Psoas muscle (tissue), 7 donors: ENCODE measurements at regions not wholly inside any gene's neighbourhood (a gene's known extent, or its start where the extent isn't known, plus 50 kb on each side); places are given as distances from the start of the nearest gene placed in this dataset.
A peak's percentile ranks its signal among the peaks of the same experiment; 100 is the strongest.

ENCODE experiments used
- ATAC-seq, 4 donors: fragments of 200-7000 bp; cut with Tn5 transposase; one replicate each; pipeline ENCODE4 v1.9.1; 2020; ENCODE audit warnings: moderate library complexity in 3 of 4, mild to moderate bottlenecking in 2 of 4
- DNase-seq, 2 donors: peaks; one replicate each; pipeline ENCODE4 v3.0.0-alpha.2; 2020
- H3K27ac ChIP-seq: fragments of 200-600 bp; one replicate; pipeline ENCODE4 v1.8.0; 2022
- H3K27me3 ChIP-seq, 3 donors: fragments of 200-600 bp in 1 of 3; one replicate each; pipeline versions ENCODE4 v1.6.1 to v1.8.0; 2013 to 2022; ENCODE audit warnings: low read length in 2 of 3, mild to moderate bottlenecking in 2 of 3, moderate library complexity in 1 of 3; ENCODE audit not compliant: insufficient read depth in 3 of 3
- H3K36me3 ChIP-seq, 2 donors: fragments of 200-600 bp in 1 of 2; one replicate each; pipeline versions ENCODE4 v1.6.1 to v1.8.0; 2013 to 2022; ENCODE audit warnings: low read depth in 1 of 2, mild to moderate bottlenecking in 1 of 2, moderate library complexity in 1 of 2; ENCODE audit not compliant: insufficient read depth in 1 of 2
- H3K4me1 ChIP-seq: fragments of 200-600 bp; one replicate; pipeline ENCODE4 v1.8.0; 2022
- H3K4me3 ChIP-seq: fragments of 200-600 bp; one replicate; pipeline ENCODE4 v1.8.0; 2022; ENCODE audit warnings: mild to moderate bottlenecking
- H3K9me3 ChIP-seq: fragments of 200-600 bp; one replicate; pipeline ENCODE4 v1.8.0; 2022
- CTCF ChIP-seq: fragments of 200-600 bp; IDR thresholded peaks from one replicate; pipeline ENCODE4 v1.8.0; 2022; ENCODE audit warnings: antibody characterized with exemption
- WGBS, 3 donors: extraction: QIAGEN DNeasy Blood & Tissue Kit; methylation state at CpG; one replicate each; pipeline versions ENCODE4 v1.1.6 to v1.1.7; 2013; 5-methylcytosine and 5-hydroxymethylcytosine counted together
- intact Hi-C, 2 donors: fragments of 100-400 bp; cut with DNase I; formaldehyde crosslinking; loops; one replicate each; pipeline versions ENCODE4 v1.11.0 to v1.14.2; 2022
- donor health status: healthy with polysubstance abuse.
- donor health status: DM: no; HTN: no; CAD: no; lungs with moderate emphysema.
- donor health status: Bipolar disorder and iron deficiency.
- donor health status: healthy.
- donor health status: DM: yes; HTN: yes; CAD: no.
- donor health status: DM: no; HTN: no; CAD: no.
- donor health status: DM: yes; HTN: yes; CAD: no.

- DNase-seq (no peak), ATAC-seq (no peak)
- H3K27ac ChIP-seq: no peak overlapping the region
- no peaks in the 10 kb centered on the region for H3K36me3 ChIP-seq
- no peaks in the 10 kb centered on the region for H3K9me3 ChIP-seq
- no peak overlapping the region for H3K4me3 ChIP-seq
- no peaks in the 10 kb centered on the region for H3K4me1 ChIP-seq
- no peak for TF ChIP-seq CTCF
- H3K27me3 ChIP-seq: no peaks in the 10 kb centered on the region
- WGBS, 3 donors: 97 to 99% (median 99%) methylated on average over 3 of the region's 3 CpGs
- intact Hi-C loops: no loop called here
These were observed 133.0 kb upstream of the PCBD1 start for GRCh38 chr10:71021402-71021801.

- H3K36me3 ChIP-seq: no peaks in the 10 kb centered on the region
- 81 to 96% (median 93%) methylated on average over 5 of the region's 5 CpGs for WGBS, 3 donors
- H3K27ac ChIP-seq: no peak overlapping the region
- intact Hi-C loops: no loop called here
- TF ChIP-seq CTCF: no peak
- DNase-seq (no peak), ATAC-seq (no peak)
- H3K27me3 ChIP-seq: no peaks in the 10 kb centered on the region
- H3K4me3 ChIP-seq: no peak overlapping the region
- H3K9me3 ChIP-seq: no peaks in the 10 kb centered on the region
- no peaks in the 10 kb centered on the region for H3K4me1 ChIP-seq
These were observed 135.4 kb upstream of the PCBD1 start for GRCh38 chr10:71023704-71024283.

DNA sequence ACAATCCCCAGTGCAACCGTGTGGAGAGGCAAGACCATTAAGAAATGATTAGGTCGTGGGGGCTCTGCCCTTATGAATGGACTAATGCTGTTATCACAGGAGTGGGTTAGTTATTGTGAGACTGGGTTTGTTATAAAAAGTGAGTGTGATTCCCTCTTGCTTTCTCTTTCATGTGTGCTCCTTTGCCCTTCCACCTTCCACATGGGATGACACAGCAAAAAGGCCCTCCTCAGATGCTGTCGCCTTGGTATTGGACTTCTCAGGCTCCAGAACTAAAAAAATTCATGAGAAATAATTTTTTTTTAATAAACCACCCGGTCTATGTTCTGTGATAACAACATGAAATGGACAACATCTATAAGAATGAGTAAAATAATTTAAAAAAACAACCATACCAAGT lies 136.1 kb upstream of the PCBD1 start:
- H3K27me3 ChIP-seq: no peaks in the 10 kb centered on the region
- no peak for TF ChIP-seq CTCF
- no peaks in the 10 kb centered on the region for H3K4me1 ChIP-seq
- 66 to 80% (median 69%) methylated on average over 4 of the region's 4 CpGs for WGBS, 3 donors
- H3K36me3 ChIP-seq: no peaks in the 10 kb centered on the region
- H3K27ac ChIP-seq: no peak overlapping the region
- no peak overlapping the region for H3K4me3 ChIP-seq
- intact Hi-C loops: no loop called here
- no peaks in the 10 kb centered on the region for H3K9me3 ChIP-seq
- no peak for ATAC-seq
- DNase-seq: no peak

DNA sequence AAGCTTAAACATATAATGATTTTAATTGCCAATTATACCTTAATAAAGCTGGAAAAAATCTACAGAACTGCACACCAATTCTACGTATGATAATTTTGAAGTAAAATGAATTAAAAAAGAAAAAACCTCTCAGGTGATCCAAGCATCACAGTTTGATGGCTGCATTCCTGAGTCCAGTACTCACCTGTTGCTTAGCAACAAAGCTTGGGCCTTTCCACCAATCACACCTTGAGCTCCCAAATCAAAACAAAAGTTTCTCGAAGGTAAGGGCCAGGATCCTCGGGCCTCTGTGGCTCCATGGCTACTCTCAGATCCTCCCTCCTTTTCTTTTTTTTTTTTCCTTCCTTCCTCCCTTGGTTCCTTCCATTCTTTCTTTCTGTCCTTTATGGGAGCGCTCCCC lies 137.2 kb upstream of the PCBD1 start:
- Histone ChIP-seq H3K27me3 (no peaks in the 10 kb centered on the region), H3K4me1 (no peaks in the 10 kb centered on the region), H3K4me3 (no peak overlapping the region), H3K27ac (no peak overlapping the region), H3K36me3 (no peaks in the 10 kb centered on the region), H3K9me3 (no peaks in the 10 kb centered on the region)
- ATAC-seq (no peak), DNase-seq (no peak)
- WGBS, 3 donors: 66 to 68% (median 67%) methylated on average over 4 of the region's 4 CpGs
- intact Hi-C loops: no loop called here
- TF ChIP-seq CTCF: no peak

GRCh38 chr10:71028066-71028465 lies 139.7 kb upstream of the PCBD1 start:
- DNase-seq: peak in 1 of 2 donors; percentile 28
- Histone ChIP-seq H3K27me3 (no peaks in the 10 kb centered on the region), H3K4me3 (no peak overlapping the region), H3K4me1 (no peaks in the 10 kb centered on the region), H3K9me3 (no peaks in the 10 kb centered on the region), H3K27ac (no peak overlapping the region), H3K36me3 (no peaks in the 10 kb centered on the region)
- intact Hi-C loops: no loop called here
- no peak for TF ChIP-seq CTCF
- no peak for ATAC-seq
- 78 to 84% (median 82%) methylated on average over 9 of the region's 9 CpGs for WGBS, 3 donors
